ENCODE measurements at regions not wholly inside any gene's neighbourhood (a gene's known extent, or its start where the extent isn't known, plus 50 kb on each side); places are given as distances from the start of the nearest gene placed in this dataset.

DNA sequence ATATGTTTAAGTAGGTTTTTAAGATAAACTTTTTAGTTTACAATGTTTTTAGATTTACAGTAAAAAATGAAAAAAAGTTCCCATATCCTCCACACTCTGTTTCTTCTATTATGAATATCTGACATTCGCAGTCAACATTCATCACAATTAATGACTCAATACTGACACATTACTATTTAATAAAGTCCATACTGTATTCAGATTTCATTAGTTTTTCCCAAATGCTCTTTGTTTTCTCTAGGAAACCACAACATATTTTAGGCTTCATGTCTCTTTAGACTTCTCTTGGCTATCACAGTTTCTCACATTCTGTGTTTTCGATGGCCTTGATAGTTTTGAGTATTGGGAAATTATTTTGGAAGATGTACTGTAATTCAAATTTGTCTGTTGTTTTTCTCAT is 399.8 kb downstream of the SLC6A15 start:
- 90% methylated on average over 2 of the region's 2 CpGs for WGBS, 2 donors
- H3K9me3 ChIP-seq: no peaks in the 10 kb centered on the region
- no peaks in the 10 kb centered on the region for H3K27me3 ChIP-seq
- intact Hi-C loops (cut with DNase I): no loop called here
- no peak overlapping the region for H3K27ac ChIP-seq
- peaks cover 0 to 18% (median 10%) of the 10 kb centered on the region in 4 donors for H3K4me1 ChIP-seq
- TF ChIP-seq POLR2AphosphoS5 (IDR thresholded peaks at IDR 0.05) (no peak), EP300 (IDR thresholded peaks at IDR 0.05) (no peak), POLR2A (IDR thresholded peaks at IDR 0.05) (no peak)
- TF ChIP-seq, protein P1, sequence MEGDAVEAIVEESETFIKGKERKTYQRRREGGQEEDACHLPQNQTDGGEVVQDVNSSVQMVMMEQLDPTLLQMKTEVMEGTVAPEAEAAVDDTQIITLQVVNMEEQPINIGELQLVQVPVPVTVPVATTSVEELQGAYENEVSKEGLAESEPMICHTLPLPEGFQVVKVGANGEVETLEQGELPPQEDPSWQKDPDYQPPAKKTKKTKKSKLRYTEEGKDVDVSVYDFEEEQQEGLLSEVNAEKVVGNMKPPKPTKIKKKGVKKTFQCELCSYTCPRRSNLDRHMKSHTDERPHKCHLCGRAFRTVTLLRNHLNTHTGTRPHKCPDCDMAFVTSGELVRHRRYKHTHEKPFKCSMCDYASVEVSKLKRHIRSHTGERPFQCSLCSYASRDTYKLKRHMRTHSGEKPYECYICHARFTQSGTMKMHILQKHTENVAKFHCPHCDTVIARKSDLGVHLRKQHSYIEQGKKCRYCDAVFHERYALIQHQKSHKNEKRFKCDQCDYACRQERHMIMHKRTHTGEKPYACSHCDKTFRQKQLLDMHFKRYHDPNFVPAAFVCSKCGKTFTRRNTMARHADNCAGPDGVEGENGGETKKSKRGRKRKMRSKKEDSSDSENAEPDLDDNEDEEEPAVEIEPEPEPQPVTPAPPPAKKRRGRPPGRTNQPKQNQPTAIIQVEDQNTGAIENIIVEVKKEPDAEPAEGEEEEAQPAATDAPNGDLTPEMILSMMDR (IDR thresholded peaks at IDR 0.05): no peak
- no peak overlapping the region for H3K4me3 ChIP-seq
- H3K36me3 ChIP-seq: no peaks in the 10 kb centered on the region
- DNase-seq: no peak

GRCh38 chr12:84508851-84509260 is 403.7 kb downstream of the SLC6A15 start:
- WGBS, 2 donors: 61 to 63% methylated on average over 2 of the region's 2 CpGs
- no peaks in the 10 kb centered on the region for H3K9me3 ChIP-seq
- TF ChIP-seq POLR2AphosphoS5 (IDR thresholded peaks at IDR 0.05) (peak in 1 of 4 donors; percentile 6), EP300 (IDR thresholded peaks at IDR 0.05) (no peak), POLR2A (IDR thresholded peaks at IDR 0.05) (no peak)
- TF ChIP-seq, protein P1 (IDR thresholded peaks at IDR 0.05): no peak
- H3K27me3 ChIP-seq: no peaks in the 10 kb centered on the region
- H3K36me3 ChIP-seq: no peaks in the 10 kb centered on the region
- peak; percentile 75 for DNase-seq
- H3K27ac ChIP-seq: peak overlapping the region; percentile 41 to 61 (median 46)
- no peak overlapping the region for H3K4me3 ChIP-seq
- peaks cover 0 to 21% (median 12%) of the 10 kb centered on the region in 4 donors for H3K4me1 ChIP-seq
- intact Hi-C loops (cut with DNase I): no loop called here

DNA sequence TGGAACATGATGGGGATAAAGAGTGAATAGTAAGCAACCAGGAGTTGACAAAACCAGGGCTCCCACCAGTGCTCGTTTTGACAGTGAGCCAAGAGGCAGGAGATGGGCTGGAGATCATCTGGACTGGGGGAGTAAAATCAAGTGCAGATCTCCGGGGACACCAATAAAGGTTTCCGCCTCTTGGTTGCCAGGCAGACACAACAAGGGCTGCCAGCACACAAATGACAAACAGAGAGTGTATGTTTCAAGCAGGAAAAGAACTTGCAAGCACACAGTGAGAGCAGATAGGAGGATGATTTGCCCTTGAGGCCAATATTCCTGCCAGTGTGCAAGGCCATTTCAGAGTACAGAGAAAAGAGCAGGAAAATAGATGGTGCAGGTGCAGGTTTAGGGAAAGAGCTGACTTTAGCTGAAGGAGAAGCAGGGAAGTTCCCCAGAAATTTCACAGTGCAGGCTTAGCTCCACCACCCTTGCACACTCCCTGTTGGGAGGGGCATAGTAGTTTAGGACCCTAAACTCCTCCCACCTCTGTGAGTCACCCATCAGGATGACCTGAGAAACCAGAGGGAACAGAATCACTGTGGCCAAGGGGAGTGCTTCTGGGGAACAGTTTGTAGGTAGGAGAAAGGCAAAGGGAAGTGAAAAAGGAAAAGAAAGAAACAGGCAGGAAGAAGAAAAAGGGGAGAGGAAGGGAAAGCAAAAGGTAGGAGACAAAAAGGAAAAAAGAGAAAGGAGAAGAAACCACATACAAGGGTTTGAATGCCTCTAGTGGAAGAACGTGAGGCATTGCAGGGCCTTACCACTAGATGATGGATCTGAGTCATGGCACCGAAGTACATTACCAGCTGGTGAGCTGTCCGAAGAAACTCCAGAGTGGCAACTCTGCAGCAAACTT is 404.4 kb downstream of the SLC6A15 start:
- TF ChIP-seq, protein P1 (IDR thresholded peaks at IDR 0.05): peak in 2 of 4 experiments; percentile 7 to 25
- no peak for TF ChIP-seq EP300 (IDR thresholded peaks at IDR 0.05)
- WGBS, 2 donors: 48 to 54% methylated on average over 6 of the region's 6 CpGs
- no peaks in the 10 kb centered on the region for H3K9me3 ChIP-seq
- H3K27ac ChIP-seq: peak overlapping the region; percentile 41 to 61 (median 46)
- H3K4me3 ChIP-seq: no peak overlapping the region
- H3K36me3 ChIP-seq: no peaks in the 10 kb centered on the region
- peaks cover 0 to 21% (median 12%) of the 10 kb centered on the region in 4 donors for H3K4me1 ChIP-seq
- peak; percentile 71 for DNase-seq
- no peaks in the 10 kb centered on the region for H3K27me3 ChIP-seq
- intact Hi-C loops (cut with DNase I): no loop called here

DNA sequence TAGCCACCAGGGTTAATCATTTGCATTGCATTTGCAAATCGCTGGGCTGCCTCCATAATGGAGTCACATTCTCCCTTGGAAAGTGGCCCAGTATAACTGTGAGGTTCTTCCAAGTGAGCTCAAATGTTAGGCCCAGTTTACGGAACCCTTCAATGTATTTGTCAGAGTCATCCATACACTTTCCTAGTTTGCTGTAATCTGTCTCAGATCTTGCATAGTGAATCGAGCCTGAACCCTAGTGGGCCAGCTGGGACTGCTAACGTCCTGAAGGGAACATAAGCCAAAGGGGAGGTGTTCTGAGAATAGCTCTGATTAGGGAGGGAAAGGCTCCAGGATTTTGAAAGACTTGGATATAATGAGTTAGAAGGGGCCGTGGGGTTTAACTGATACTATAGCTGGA is 406.3 kb downstream of the SLC6A15 start:
- DNase-seq: peak; percentile 58
- H3K9me3 ChIP-seq: no peaks in the 10 kb centered on the region
- H3K4me3 ChIP-seq: no peak overlapping the region
- H3K27ac ChIP-seq: no peak overlapping the region
- WGBS, 2 donors: 67 to 71% methylated on average over 5 of the region's 5 CpGs
- intact Hi-C loops (cut with DNase I): no loop called here
- no peaks in the 10 kb centered on the region for H3K27me3 ChIP-seq
- H3K4me1 ChIP-seq: peaks cover 0 to 21% (median 12%) of the 10 kb centered on the region in 4 donors
- no peaks in the 10 kb centered on the region for H3K36me3 ChIP-seq
- TF ChIP-seq, protein P1 (IDR thresholded peaks at IDR 0.05): no peak
- TF ChIP-seq EP300 (IDR thresholded peaks at IDR 0.05) (no peak), POLR2A (IDR thresholded peaks at IDR 0.05) (no peak), POLR2AphosphoS5 (IDR thresholded peaks at IDR 0.05) (no peak)

Data from sigmoid colon (tissue), 6 donors.